ENCODE measurements at regions not wholly inside any gene's neighbourhood (a gene's known extent, or its start where the extent isn't known, plus 50 kb on each side); places are given as distances from the start of the nearest gene placed in this dataset.

DNA sequence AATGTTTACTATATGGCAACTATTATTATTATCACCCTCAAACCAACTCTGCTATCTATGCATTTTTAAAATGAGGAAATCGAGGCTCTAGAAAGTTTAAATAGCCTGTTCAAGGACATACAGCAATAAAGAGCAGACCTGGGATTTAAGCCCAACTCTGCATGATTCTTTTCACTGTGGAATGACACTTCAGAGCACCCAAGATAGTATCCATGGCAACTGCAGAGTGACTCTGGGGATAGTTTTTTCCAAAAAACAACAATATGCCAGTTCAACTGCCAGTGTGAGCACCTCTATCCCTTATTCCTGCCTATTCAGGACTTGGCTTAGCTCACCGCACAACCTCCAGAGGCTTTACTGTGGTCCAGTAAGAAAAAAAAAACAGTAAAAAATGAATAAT, 293.9 kb downstream of the BRINP2 start:
- DNase-seq: no peak
- H3K9me3 Mint-ChIP-seq: peaks cover 3% of the 10 kb centered on the region
- H3K36me3 Mint-ChIP-seq (ENCODE audit: low read depth): no peaks in the 10 kb centered on the region
- ChIA-PET POLR2A (no interaction called here), CTCF (no interaction called here)
- H3K4me1 Mint-ChIP-seq (ENCODE audit: low read depth): no peaks in the 10 kb centered on the region
- intact Hi-C loops (cut with micrococcal nuclease): no loop called here
- no peak for ATAC-seq
- H3K27me3 Mint-ChIP-seq: no peaks in the 10 kb centered on the region
- H3K4me3 Mint-ChIP-seq: no peak overlapping the region
- no peak for TF ChIP-seq CTCF (IDR thresholded peaks at IDR 0.05)
- H3K27ac Mint-ChIP-seq: no peak overlapping the region

- H3K27ac Mint-ChIP-seq: no peak overlapping the region
- no peak overlapping the region for H3K4me3 Mint-ChIP-seq
- DNase-seq (no peak), ATAC-seq (no peak)
- POLR2A ChIA-PET: interaction anchor here (1.2 kb wide), 1 partner anchor 12 kb away, joined by 4 read pairs; no protein-coding TSS in a partner anchor
- no peaks in the 10 kb centered on the region for H3K27me3 Mint-ChIP-seq
- no peak for TF ChIP-seq CTCF (IDR thresholded peaks at IDR 0.05)
- H3K36me3 Mint-ChIP-seq (ENCODE audit: low read depth): no peaks in the 10 kb centered on the region
- intact Hi-C loops (cut with micrococcal nuclease): no loop called here
- H3K9me3 Mint-ChIP-seq: peaks cover 4% of the 10 kb centered on the region
- H3K4me1 Mint-ChIP-seq (ENCODE audit: low read depth): no peaks in the 10 kb centered on the region
- CTCF ChIA-PET: no interaction called here
Observed at GRCh38 chr1:177451191-177451590, 280.4 kb downstream of the BRINP2 start.

DNA sequence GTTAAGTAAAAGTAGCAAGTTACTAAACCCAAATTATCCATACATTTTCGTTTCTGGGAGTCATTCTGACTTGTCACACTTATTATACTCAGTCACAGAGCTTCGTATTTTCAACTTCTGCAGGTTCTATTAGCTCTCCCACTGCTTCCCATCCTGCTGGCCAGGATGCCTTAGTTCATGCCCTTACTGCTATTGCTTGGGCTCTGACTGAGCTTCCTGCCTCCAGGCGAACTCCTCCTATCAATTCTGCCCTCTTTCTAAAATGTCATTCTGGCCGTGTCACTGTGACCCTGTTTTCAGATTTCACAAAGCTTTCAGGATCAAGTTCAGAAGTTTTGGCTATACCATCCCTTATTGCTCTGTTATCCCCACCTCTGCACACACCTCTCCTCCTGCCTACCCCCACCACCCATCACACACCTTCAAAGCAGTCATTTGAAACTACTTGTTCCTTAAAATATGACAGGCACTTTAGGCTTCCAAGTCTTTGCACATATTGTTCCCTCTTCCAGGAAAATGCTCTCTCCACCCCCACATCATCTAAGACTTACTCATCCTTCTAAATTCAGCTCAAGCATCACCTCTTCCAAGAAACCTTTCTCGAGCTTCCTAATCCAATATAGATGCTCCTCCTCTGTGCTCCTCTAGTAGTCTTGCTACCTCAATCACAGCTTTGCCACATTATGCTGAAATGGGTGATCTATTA, 278.0 kb downstream of the BRINP2 start:
- Mint-ChIP-seq H3K4me3 (no peak overlapping the region), H3K4me1 (ENCODE audit: low read depth) (no peaks in the 10 kb centered on the region), H3K27me3 (no peaks in the 10 kb centered on the region), H3K9me3 (peaks cover 4% of the 10 kb centered on the region), H3K27ac (no peak overlapping the region), H3K36me3 (ENCODE audit: low read depth) (no peaks in the 10 kb centered on the region)
- ATAC-seq (no peak), DNase-seq (no peak)
- POLR2A ChIA-PET: no interaction called here
- CTCF ChIA-PET: no interaction called here
- TF ChIP-seq CTCF (IDR thresholded peaks at IDR 0.05): no peak
- intact Hi-C loops (cut with micrococcal nuclease): no loop called here

- no peaks in the 10 kb centered on the region for H3K36me3 Mint-ChIP-seq (ENCODE audit: low read depth)
- ATAC-seq (no peak), DNase-seq (no peak)
- CTCF ChIA-PET: no interaction called here
- intact Hi-C loops (cut with micrococcal nuclease): no loop called here
- no peak for TF ChIP-seq CTCF (IDR thresholded peaks at IDR 0.05)
- POLR2A ChIA-PET: no interaction called here
- no peak overlapping the region for H3K27ac Mint-ChIP-seq
- no peak overlapping the region for H3K4me3 Mint-ChIP-seq
- peaks cover 2% of the 10 kb centered on the region for H3K9me3 Mint-ChIP-seq
- no peaks in the 10 kb centered on the region for H3K4me1 Mint-ChIP-seq (ENCODE audit: low read depth)
- H3K27me3 Mint-ChIP-seq: no peaks in the 10 kb centered on the region
Observed at GRCh38 chr1:177448036-177448615, 277.4 kb downstream of the BRINP2 start.

GRCh38 chr1:177444997-177445746, 274.4 kb downstream of the BRINP2 start:
- TF ChIP-seq CTCF (IDR thresholded peaks at IDR 0.05): no peak
- POLR2A ChIA-PET: no interaction called here
- Mint-ChIP-seq H3K4me3 (no peak overlapping the region), H3K36me3 (ENCODE audit: low read depth) (no peaks in the 10 kb centered on the region), H3K4me1 (ENCODE audit: low read depth) (no peaks in the 10 kb centered on the region), H3K27ac (no peak overlapping the region), H3K27me3 (no peaks in the 10 kb centered on the region), H3K9me3 (peaks cover 2% of the 10 kb centered on the region)
- CTCF ChIA-PET: no interaction called here
- intact Hi-C loops (cut with micrococcal nuclease): no loop called here
- no peak for ATAC-seq
- DNase-seq: no peak

Measured in activated CD8-positive, alpha-beta T cell treated with anti-CD3 and anti-CD28 coated beads for 36 hours (primary cell).